NCI-H2227 treated with DMSO at 0.1 percent for 48 hours (cell line): ENCODE measurements at regions not wholly inside any gene's neighbourhood (a gene's known extent, or its start where the extent isn't known, plus 50 kb on each side); places are given as distances from the start of the nearest gene placed in this dataset.

Experiments
- DNase-seq: peaks from one replicate; lab custom pipeline; 2025; lab: John Stamatoyannopoulos, UW

GRCh38 chr13:88883741-88884140, 1212.6 kb downstream of the SLITRK5 start:
- DNase-seq: no peak

GRCh38 chr13:88887045-88887662, 1216.0 kb downstream of the SLITRK5 start:
- DNase-seq: no peak

- DNase-seq: no peak
These were observed 1224.2 kb downstream of the SLITRK5 start for GRCh38 chr13:88895261-88895941.

- no peak for DNase-seq
These were observed 1225.3 kb downstream of the SLITRK5 start for GRCh38 chr13:88896466-88896865.

GRCh38 chr13:88908961-88909441, 1237.8 kb downstream of the SLITRK5 start:
- DNase-seq: no peak

- DNase-seq: no peak
These were observed 1248.9 kb downstream of the SLITRK5 start for GRCh38 chr13:88919970-88920628.

- DNase-seq: no peak
These were observed 1254.8 kb downstream of the SLITRK5 start for GRCh38 chr13:88925954-88926353.

- no peak for DNase-seq
These were observed 1255.8 kb downstream of the SLITRK5 start for GRCh38 chr13:88926890-88927502.

- no peak for DNase-seq
These were observed 1261.8 kb downstream of the SLITRK5 start for GRCh38 chr13:88932950-88933349.

GRCh38 chr13:88937384-88937783, 1266.2 kb downstream of the SLITRK5 start:
- no peak for DNase-seq

- DNase-seq: no peak
These were observed 1274.6 kb downstream of the SLITRK5 start for GRCh38 chr13:88945793-88946192.

GRCh38 chr13:88948501-88948900, 1277.3 kb downstream of the SLITRK5 start:
- DNase-seq: no peak

- DNase-seq: no peak
These were observed 1287.7 kb downstream of the SLITRK5 start for GRCh38 chr13:88958821-88959220.

- DNase-seq: no peak
These were observed 1305.3 kb downstream of the SLITRK5 start for GRCh38 chr13:88976466-88976865.

- DNase-seq: no peak
These were observed 1307.4 kb downstream of the SLITRK5 start for GRCh38 chr13:88978607-88979006.

- no peak for DNase-seq
These were observed 1308.4 kb downstream of the SLITRK5 start for GRCh38 chr13:88979465-88980175.

- DNase-seq: no peak
These were observed 1332.5 kb downstream of the SLITRK5 start for GRCh38 chr13:89003656-89004055.

- DNase-seq: no peak
These were observed 1340.4 kb downstream of the SLITRK5 start for GRCh38 chr13:89011615-89012014.

- no peak for DNase-seq
These were observed 1356.6 kb downstream of the SLITRK5 start for GRCh38 chr13:89027694-89028306.

GRCh38 chr13:89029062-89029461, 1357.9 kb downstream of the SLITRK5 start:
- DNase-seq: no peak

GRCh38 chr13:89034015-89034414, 1362.8 kb downstream of the SLITRK5 start:
- no peak for DNase-seq

GRCh38 chr13:89052699-89053098, 1381.5 kb downstream of the SLITRK5 start:
- no peak for DNase-seq
